ENCODE measurements at regions not wholly inside any gene's neighbourhood (a gene's known extent, or its start where the extent isn't known, plus 50 kb on each side); places are given as distances from the start of the nearest gene placed in this dataset.

GRCh38 chr1:108051631-108052377 lies 86.8 kb upstream of the VAV3 start:
- TF ChIP-seq CTCF (IDR thresholded peaks at IDR 0.05 in 8 of 11, conservative IDR thresholded peaks at IDR 0.05 in 3 of 11) (no peak), POLR2A (IDR thresholded peaks at IDR 0.05) (no peak)
